ENCODE measurements at regions not wholly inside any gene's neighbourhood (a gene's known extent, or its start where the extent isn't known, plus 50 kb on each side); places are given as distances from the start of the nearest gene placed in this dataset.

DNA sequence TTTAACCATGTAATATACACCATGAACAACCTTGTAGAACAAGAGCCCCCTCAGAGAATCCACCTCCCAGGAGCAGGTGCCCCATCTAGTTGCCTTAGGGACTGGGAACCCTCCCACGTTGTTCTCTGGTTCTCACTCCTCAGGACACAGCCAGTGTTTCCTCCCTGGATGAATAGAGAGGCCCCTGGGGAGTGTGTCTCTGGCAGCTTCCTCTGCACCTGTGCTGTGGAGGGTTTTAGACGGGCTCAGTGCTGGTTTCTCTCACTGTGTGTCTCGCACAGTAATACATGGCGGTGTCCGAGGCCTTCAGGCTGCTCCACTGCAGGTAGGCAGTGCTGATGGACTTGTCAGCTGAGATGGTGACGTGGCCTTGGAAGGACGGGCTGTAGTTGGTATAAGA lies 581.3 kb downstream of the TMEM121 start:
- TF ChIP-seq EZH2phosphoT487 (IDR thresholded peaks at IDR 0.05; ENCODE audit: borderline replicate concordance, low read length): no peak
- TF ChIP-seq, protein P1, sequence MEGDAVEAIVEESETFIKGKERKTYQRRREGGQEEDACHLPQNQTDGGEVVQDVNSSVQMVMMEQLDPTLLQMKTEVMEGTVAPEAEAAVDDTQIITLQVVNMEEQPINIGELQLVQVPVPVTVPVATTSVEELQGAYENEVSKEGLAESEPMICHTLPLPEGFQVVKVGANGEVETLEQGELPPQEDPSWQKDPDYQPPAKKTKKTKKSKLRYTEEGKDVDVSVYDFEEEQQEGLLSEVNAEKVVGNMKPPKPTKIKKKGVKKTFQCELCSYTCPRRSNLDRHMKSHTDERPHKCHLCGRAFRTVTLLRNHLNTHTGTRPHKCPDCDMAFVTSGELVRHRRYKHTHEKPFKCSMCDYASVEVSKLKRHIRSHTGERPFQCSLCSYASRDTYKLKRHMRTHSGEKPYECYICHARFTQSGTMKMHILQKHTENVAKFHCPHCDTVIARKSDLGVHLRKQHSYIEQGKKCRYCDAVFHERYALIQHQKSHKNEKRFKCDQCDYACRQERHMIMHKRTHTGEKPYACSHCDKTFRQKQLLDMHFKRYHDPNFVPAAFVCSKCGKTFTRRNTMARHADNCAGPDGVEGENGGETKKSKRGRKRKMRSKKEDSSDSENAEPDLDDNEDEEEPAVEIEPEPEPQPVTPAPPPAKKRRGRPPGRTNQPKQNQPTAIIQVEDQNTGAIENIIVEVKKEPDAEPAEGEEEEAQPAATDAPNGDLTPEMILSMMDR (conservative IDR thresholded peaks at IDR 0.05; ENCODE audit: low read depth, low read length): no peak
- TF ChIP-seq EZH2 (IDR thresholded peaks at IDR 0.05; ENCODE audit: low read length, unreplicated experiment): no peak
